GM12874 (cell line): ENCODE measurements at regions not wholly inside any gene's neighbourhood (a gene's known extent, or its start where the extent isn't known, plus 50 kb on each side); places are given as distances from the start of the nearest gene placed in this dataset.

ENCODE experiments used
- CTCF ChIP-seq: IDR thresholded peaks from 2 replicates; pipeline ENCODE4 v1.5.1; 2011; ENCODE audit warnings: low read depth, mild to moderate bottlenecking, control low read depth, low read length, moderate library complexity; ENCODE audit not compliant: insufficient read depth

GRCh38 chr7:113299748-113300147 lies 181.4 kb upstream of the SMIM30 start:
- no peak for TF ChIP-seq CTCF

- TF ChIP-seq CTCF, result no peak
Measured at GRCh38 chr7:113298501-113298900, 180.1 kb upstream of the SMIM30 start.

- TF ChIP-seq CTCF, result no peak
Measured at GRCh38 chr7:113294750-113295149, 176.4 kb upstream of the SMIM30 start.

GRCh38 chr7:113292105-113292504 lies 173.8 kb upstream of the SMIM30 start:
- TF ChIP-seq CTCF, result no peak

- no peak for TF ChIP-seq CTCF
Measured at GRCh38 chr7:113291058-113291457, 172.7 kb upstream of the SMIM30 start.

- TF ChIP-seq CTCF, result peak; percentile 49; the same call in 1 of the 2 replicates
Measured at GRCh38 chr7:113289140-113289740, 170.9 kb upstream of the SMIM30 start.

- no peak for TF ChIP-seq CTCF
Measured at GRCh38 chr7:113285411-113285810, 167.1 kb upstream of the SMIM30 start.

- TF ChIP-seq CTCF, result no peak
Measured at GRCh38 chr7:113283861-113284260, 165.5 kb upstream of the SMIM30 start.
